ENCODE measurements at regions not wholly inside any gene's neighbourhood (a gene's known extent, or its start where the extent isn't known, plus 50 kb on each side); places are given as distances from the start of the nearest gene placed in this dataset.

DNA sequence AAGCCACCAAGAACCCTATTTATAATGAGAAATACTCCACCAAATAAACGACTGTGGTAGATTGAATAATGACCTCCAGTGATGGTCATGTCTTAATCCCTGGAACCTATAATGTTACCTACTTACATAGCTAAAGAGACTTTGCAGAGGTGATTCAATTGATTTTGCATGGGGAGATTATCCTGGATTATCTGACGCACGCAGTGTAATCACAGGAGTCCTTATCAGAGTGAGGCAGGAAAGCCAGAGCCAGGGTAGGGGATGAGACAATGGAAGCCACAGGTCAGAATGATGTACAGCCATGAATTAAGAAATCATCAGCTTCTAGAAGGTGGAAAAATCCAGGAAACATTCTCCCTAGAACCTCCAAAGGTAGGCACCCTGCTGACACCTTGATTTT, 286.4 kb upstream of the SP4 start:
- TF ChIP-seq ZNF274 (IDR thresholded peaks at IDR 0.05; ENCODE audit: low read depth, low read length) (no peak), YY1 (IDR thresholded peaks at IDR 0.05; ENCODE audit: insufficient read depth, insufficient read length) (no peak), SUZ12 (IDR thresholded peaks at IDR 0.05; ENCODE audit: extremely low read depth, insufficient read depth, insufficient read length) (no peak)
- no peak for DNase-seq (ENCODE audit: low read depth, low spot score)
- H3K4me3 ChIP-seq (ENCODE audit: insufficient read length, low read depth) = no peak overlapping the region

GRCh38 chr7:21142081-21142480, 285.8 kb upstream of the SP4 start:
- Histone ChIP-seq H3K9ac (ENCODE audit: insufficient read length, low read depth) (no peak overlapping the region), H3K4me1 (ENCODE audit: insufficient read depth, insufficient read length) (no peaks in the 10 kb centered on the region), H3K27me3 (ENCODE audit: insufficient read depth, insufficient read length) (no peaks in the 10 kb centered on the region), H3K36me3 (ENCODE audit: insufficient read depth, insufficient read length, low read length) (no peaks in the 10 kb centered on the region), H3K4me3 (ENCODE audit: insufficient read length, low read depth) (no peak overlapping the region), H3K9me3 (ENCODE audit: insufficient read depth, low read length) (no peaks in the 10 kb centered on the region)
- TF ChIP-seq ZNF274 (IDR thresholded peaks at IDR 0.05; ENCODE audit: low read depth, low read length) (no peak), YY1 (IDR thresholded peaks at IDR 0.05; ENCODE audit: insufficient read depth, insufficient read length) (no peak), SUZ12 (IDR thresholded peaks at IDR 0.05; ENCODE audit: extremely low read depth, insufficient read depth, insufficient read length) (no peak)
- no peak for DNase-seq (ENCODE audit: low read depth, low spot score)

More for the DNA sequence above, 286.4 kb upstream of the SP4 start:
- Histone ChIP-seq H3K9ac (ENCODE audit: insufficient read length, low read depth) (no peak overlapping the region), H3K27me3 (ENCODE audit: insufficient read depth, insufficient read length) (no peaks in the 10 kb centered on the region), H3K36me3 (ENCODE audit: insufficient read depth, insufficient read length, low read length) (no peaks in the 10 kb centered on the region), H3K4me1 (ENCODE audit: insufficient read depth, insufficient read length) (no peaks in the 10 kb centered on the region), H3K9me3 (ENCODE audit: insufficient read depth, low read length) (no peaks in the 10 kb centered on the region)

DNA sequence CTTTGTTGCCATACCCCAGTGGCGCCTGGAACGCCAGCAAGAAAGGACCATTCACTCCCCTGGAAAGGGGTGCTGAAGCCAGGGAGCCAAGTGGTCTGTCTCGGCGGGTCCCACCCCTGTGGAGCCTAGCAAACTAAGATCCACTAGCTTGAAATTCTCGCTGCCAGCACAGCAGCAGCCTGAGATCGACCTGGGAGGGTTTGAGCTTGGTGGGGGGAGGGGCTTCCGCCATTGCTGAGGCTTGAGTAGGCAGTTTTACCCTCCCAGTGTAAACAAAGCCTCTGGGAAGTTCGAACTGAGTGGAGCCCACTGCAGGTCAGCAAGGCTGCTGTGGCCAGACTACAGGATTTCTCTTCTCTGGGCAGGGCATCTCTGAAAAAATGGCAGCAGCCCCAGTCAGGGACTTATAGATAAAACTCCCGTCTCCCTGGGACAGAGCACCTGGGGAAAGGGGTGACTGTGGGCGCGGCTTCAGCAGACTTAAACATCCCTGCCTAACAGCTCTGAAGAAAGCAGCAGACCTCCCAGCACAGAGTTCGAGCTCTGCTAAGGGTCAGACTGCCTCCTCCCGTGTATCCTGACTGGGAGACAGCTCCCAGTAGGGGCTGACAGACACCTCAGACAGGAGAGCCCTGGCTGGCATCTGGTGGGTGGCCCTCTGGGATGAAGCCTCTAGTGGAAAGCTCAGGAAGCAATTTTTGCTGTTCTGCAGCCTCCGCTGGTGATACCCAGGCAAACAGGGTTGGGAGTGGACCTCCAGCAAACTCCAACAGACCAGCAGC, 281.1 kb upstream of the SP4 start:
- Histone ChIP-seq H3K9ac (ENCODE audit: insufficient read length, low read depth) (no peak overlapping the region), H3K9me3 (ENCODE audit: insufficient read depth, low read length) (no peaks in the 10 kb centered on the region), H3K36me3 (ENCODE audit: insufficient read depth, insufficient read length, low read length) (no peaks in the 10 kb centered on the region), H3K27me3 (ENCODE audit: insufficient read depth, insufficient read length) (no peaks in the 10 kb centered on the region), H3K4me1 (ENCODE audit: insufficient read depth, insufficient read length) (no peaks in the 10 kb centered on the region), H3K4me3 (ENCODE audit: insufficient read length, low read depth) (no peak overlapping the region)
- DNase-seq (ENCODE audit: low read depth, low spot score) = peak; percentile 43
- TF ChIP-seq ZNF274 (IDR thresholded peaks at IDR 0.05; ENCODE audit: low read depth, low read length) (no peak), YY1 (IDR thresholded peaks at IDR 0.05; ENCODE audit: insufficient read depth, insufficient read length) (peak; percentile 27)

- no peaks in the 10 kb centered on the region for H3K9me3 ChIP-seq (ENCODE audit: insufficient read depth, low read length)
- no peaks in the 10 kb centered on the region for H3K36me3 ChIP-seq (ENCODE audit: insufficient read depth, insufficient read length, low read length)
- no peak for DNase-seq (ENCODE audit: low read depth, low spot score)
- no peak for TF ChIP-seq YY1 (IDR thresholded peaks at IDR 0.05; ENCODE audit: insufficient read depth, insufficient read length)
- TF ChIP-seq SUZ12 (IDR thresholded peaks at IDR 0.05; ENCODE audit: extremely low read depth, insufficient read depth, insufficient read length) = no peak
- no peak for TF ChIP-seq ZNF274 (IDR thresholded peaks at IDR 0.05; ENCODE audit: low read depth, low read length)
- H3K4me1 ChIP-seq (ENCODE audit: insufficient read depth, insufficient read length) = no peaks in the 10 kb centered on the region
- no peaks in the 10 kb centered on the region for H3K27me3 ChIP-seq (ENCODE audit: insufficient read depth, insufficient read length)
- H3K4me3 ChIP-seq (ENCODE audit: insufficient read length, low read depth) = no peak overlapping the region
- H3K9ac ChIP-seq (ENCODE audit: insufficient read length, low read depth) = no peak overlapping the region
These were observed 278.1 kb upstream of the SP4 start for GRCh38 chr7:21149809-21150208.

DNA sequence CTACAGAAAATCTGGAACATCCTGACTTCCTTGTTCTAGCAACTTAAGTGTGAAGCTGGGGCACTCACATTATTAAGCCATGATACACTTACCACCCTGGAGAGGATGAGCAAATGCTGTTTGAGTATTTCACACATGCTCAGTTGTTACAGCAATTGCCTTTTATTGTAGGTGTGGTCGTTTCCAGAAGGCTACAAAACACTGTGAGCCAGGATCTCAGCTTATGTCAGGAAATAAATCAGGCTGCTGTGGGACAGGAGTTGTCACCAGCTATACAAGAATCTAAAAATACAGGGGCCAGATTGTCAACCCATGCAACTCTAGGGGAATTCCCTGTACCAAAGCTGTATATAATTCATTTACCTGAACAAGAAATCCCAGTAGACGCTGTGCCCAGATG, 273.3 kb upstream of the SP4 start:
- Histone ChIP-seq H3K9me3 (ENCODE audit: insufficient read depth, low read length) (no peaks in the 10 kb centered on the region), H3K36me3 (ENCODE audit: insufficient read depth, insufficient read length, low read length) (no peaks in the 10 kb centered on the region), H3K27me3 (ENCODE audit: insufficient read depth, insufficient read length) (no peaks in the 10 kb centered on the region), H3K4me1 (ENCODE audit: insufficient read depth, insufficient read length) (no peaks in the 10 kb centered on the region), H3K9ac (ENCODE audit: insufficient read length, low read depth) (no peak overlapping the region), H3K4me3 (ENCODE audit: insufficient read length, low read depth) (no peak overlapping the region)
- TF ChIP-seq ZNF274 (IDR thresholded peaks at IDR 0.05; ENCODE audit: low read depth, low read length) = no peak
- no peak for TF ChIP-seq SUZ12 (IDR thresholded peaks at IDR 0.05; ENCODE audit: extremely low read depth, insufficient read depth, insufficient read length)
- no peak for TF ChIP-seq YY1 (IDR thresholded peaks at IDR 0.05; ENCODE audit: insufficient read depth, insufficient read length)
- no peak for DNase-seq (ENCODE audit: low read depth, low spot score)

DNA sequence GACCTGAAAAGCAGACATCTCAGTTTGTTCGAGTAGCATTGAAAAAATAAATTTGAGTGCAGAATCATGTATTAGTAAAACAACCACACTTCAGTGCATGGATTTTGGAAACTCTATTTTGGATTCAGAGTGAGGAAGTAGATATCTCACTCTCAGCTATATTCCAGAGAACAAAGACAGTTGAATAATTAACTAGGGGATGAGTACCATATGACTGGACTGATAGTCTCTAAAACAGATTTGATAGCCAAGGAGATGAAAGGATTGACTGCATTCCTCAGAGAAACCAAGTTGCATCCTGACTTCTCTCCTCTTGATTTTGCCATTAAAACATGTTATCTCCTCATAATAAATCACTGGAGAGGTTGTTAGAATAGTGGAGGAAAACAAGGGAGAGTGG, 268.4 kb upstream of the SP4 start:
- H3K9me3 ChIP-seq (ENCODE audit: insufficient read depth, low read length) = 0 out of 2 replicates have a peak, but pooled peaks cover under 1% of the 10 kb centered on the region
- no peak for DNase-seq (ENCODE audit: low read depth, low spot score)
- no peaks in the 10 kb centered on the region for H3K27me3 ChIP-seq (ENCODE audit: insufficient read depth, insufficient read length)
- no peaks in the 10 kb centered on the region for H3K36me3 ChIP-seq (ENCODE audit: insufficient read depth, insufficient read length, low read length)
- no peak overlapping the region for H3K4me3 ChIP-seq (ENCODE audit: insufficient read length, low read depth)
- H3K9ac ChIP-seq (ENCODE audit: insufficient read length, low read depth) = no peak overlapping the region
- TF ChIP-seq SUZ12 (IDR thresholded peaks at IDR 0.05; ENCODE audit: extremely low read depth, insufficient read depth, insufficient read length) (no peak), ZNF274 (IDR thresholded peaks at IDR 0.05; ENCODE audit: low read depth, low read length) (no peak), YY1 (IDR thresholded peaks at IDR 0.05; ENCODE audit: insufficient read depth, insufficient read length) (no peak)
- H3K4me1 ChIP-seq (ENCODE audit: insufficient read depth, insufficient read length) = no peaks in the 10 kb centered on the region

DNA sequence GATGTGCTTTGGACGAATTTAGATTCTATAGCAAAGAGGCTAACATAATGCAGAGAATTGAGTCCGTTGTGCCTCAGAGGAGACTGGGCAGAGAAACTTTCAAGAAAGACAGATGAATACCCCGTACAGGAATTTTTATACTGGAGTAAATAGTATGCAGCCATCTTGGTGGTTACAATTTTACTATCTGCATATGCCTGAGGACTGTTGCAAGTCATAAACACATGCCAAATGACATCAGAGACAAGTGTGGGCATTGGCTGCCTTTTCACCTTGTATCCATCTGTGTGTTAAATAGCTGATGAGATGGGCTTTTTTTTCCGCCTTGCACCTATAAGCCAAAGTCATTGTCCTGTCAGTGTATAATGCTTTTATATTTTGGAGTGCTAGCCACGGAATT, 267.5 kb upstream of the SP4 start:
- H3K36me3 ChIP-seq (ENCODE audit: insufficient read depth, insufficient read length, low read length) = no peaks in the 10 kb centered on the region
- peaks cover 9% of the 10 kb centered on the region; the same call in 1 of the 2 replicates for H3K9me3 ChIP-seq (ENCODE audit: insufficient read depth, low read length)
- H3K27me3 ChIP-seq (ENCODE audit: insufficient read depth, insufficient read length) = no peaks in the 10 kb centered on the region
- TF ChIP-seq SUZ12 (IDR thresholded peaks at IDR 0.05; ENCODE audit: extremely low read depth, insufficient read depth, insufficient read length) = no peak
- no peak for TF ChIP-seq YY1 (IDR thresholded peaks at IDR 0.05; ENCODE audit: insufficient read depth, insufficient read length)
- TF ChIP-seq ZNF274 (IDR thresholded peaks at IDR 0.05; ENCODE audit: low read depth, low read length) = no peak
- DNase-seq (ENCODE audit: low read depth, low spot score) = no peak
- no peaks in the 10 kb centered on the region for H3K4me1 ChIP-seq (ENCODE audit: insufficient read depth, insufficient read length)
- no peak overlapping the region for H3K9ac ChIP-seq (ENCODE audit: insufficient read length, low read depth)
- no peak overlapping the region for H3K4me3 ChIP-seq (ENCODE audit: insufficient read length, low read depth)
